Esophagus squamous epithelium (tissue), 4 donors: ENCODE measurements at regions not wholly inside any gene's neighbourhood (a gene's known extent, or its start where the extent isn't known, plus 50 kb on each side); places are given as distances from the start of the nearest gene placed in this dataset.

Experiments used
- POLR2A ChIP-seq, 4 donors: fragments of 450-650 bp; IDR thresholded peaks; one replicate each; pipeline ENCODE4 v1.6.1; 2017; ENCODE audit warnings: antibody characterized with exemption in 4 of 4, mild to moderate bottlenecking in 4 of 4, moderate library complexity in 3 of 4
- TF ChIP-seq, protein P1 (sequence below), 6 experiments: fragments of 450-650 bp in 4 of 6; fragments of 200-600 bp in 2 of 6; sonication (generic) in 2 of 6; IDR thresholded peaks; one replicate each; pipeline ENCODE4 v1.5.1; 2016 to 2019; ENCODE audit warnings: antibody characterized with exemption in 6 of 6, mild to moderate bottlenecking in 4 of 6, moderate library complexity in 4 of 6

DNA sequence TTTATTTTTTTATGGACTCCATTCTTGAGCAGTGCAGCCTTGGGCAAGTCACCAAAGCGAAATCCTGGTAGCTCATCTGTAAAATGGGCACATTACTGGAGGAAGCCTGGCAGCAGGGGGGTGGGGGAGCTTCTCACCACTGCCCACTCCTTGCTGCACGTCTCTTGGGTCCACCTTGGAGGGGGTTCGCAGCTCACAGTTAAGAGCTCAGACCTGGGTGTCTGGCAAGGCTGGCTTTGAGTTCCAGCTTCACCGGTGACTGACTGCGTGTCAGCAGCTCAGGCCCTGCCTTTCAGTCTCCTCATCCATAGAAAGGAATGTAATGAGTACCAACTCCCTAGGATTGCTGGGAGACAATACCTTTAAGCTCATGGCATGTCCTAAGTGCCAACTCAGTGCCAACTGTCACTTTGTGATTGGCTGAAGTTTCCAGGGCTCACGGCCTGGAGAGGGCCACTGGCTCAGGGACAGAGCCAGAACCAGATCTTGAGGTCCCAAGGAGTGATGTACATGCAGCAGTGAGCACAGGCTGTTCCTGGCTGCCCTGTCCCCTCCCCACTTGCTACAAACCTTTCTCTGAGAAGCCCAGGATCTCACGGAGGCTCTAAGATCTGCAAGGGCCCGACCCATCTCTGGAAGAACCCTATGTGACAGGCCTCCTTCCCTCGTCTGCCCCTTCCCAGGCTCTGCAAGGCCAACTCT is 72.9 kb downstream of the C9orf50 start:
- TF ChIP-seq, protein P1, sequence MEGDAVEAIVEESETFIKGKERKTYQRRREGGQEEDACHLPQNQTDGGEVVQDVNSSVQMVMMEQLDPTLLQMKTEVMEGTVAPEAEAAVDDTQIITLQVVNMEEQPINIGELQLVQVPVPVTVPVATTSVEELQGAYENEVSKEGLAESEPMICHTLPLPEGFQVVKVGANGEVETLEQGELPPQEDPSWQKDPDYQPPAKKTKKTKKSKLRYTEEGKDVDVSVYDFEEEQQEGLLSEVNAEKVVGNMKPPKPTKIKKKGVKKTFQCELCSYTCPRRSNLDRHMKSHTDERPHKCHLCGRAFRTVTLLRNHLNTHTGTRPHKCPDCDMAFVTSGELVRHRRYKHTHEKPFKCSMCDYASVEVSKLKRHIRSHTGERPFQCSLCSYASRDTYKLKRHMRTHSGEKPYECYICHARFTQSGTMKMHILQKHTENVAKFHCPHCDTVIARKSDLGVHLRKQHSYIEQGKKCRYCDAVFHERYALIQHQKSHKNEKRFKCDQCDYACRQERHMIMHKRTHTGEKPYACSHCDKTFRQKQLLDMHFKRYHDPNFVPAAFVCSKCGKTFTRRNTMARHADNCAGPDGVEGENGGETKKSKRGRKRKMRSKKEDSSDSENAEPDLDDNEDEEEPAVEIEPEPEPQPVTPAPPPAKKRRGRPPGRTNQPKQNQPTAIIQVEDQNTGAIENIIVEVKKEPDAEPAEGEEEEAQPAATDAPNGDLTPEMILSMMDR (IDR thresholded peaks at IDR 0.05), result no peak
- TF ChIP-seq POLR2A (IDR thresholded peaks at IDR 0.05), result no peak
